ENCODE measurements at regions not wholly inside any gene's neighbourhood (a gene's known extent, or its start where the extent isn't known, plus 50 kb on each side); places are given as distances from the start of the nearest gene placed in this dataset.

DNA sequence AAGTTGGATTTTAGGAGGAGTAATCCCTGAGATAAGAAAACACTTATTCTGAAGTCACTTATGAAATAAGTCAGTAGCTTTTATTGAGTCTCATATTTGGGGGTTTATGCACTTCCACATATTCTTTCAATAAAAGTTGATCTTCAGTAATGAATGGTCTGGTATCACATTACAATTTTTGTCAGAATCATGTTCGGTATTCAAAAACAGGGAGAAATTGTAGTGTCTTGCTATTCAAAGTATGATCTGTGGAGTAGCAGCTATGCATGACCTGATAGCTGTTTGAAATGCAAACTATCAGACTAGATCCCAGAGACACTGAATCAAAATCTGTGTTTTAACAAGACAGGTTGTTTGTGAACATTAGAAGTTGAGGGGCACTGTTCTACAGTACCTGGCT, 857.6 kb downstream of the METTL15 start:
- H3K4me2 ChIP-seq (ENCODE audit: low read depth, low read length, poor library complexity, severe bottlenecking): no peak overlapping the region
- H3K36me3 ChIP-seq (ENCODE audit: insufficient read depth, low read length): no peaks in the 10 kb centered on the region
- no peaks in the 10 kb centered on the region for H4K20me1 ChIP-seq (ENCODE audit: insufficient read depth, low read length, poor library complexity, severe bottlenecking)
- no peak overlapping the region for H3K4me3 ChIP-seq (ENCODE audit: low read length, poor library complexity, severe bottlenecking)
- no peak overlapping the region for H2AFZ ChIP-seq (ENCODE audit: low read length)
- no peak overlapping the region for H3K9ac ChIP-seq (ENCODE audit: low read depth, low read length, poor library complexity, severe bottlenecking)
- no peaks in the 10 kb centered on the region for H3K9me3 ChIP-seq (ENCODE audit: insufficient read depth, low read depth, low read length)
- H3F3A ChIP-seq (ENCODE audit: low read depth): no peaks in the 10 kb centered on the region
- H3K27me3 ChIP-seq (ENCODE audit: insufficient read depth, low read length, poor library complexity, severe bottlenecking): no peaks in the 10 kb centered on the region
- H3K4me1 ChIP-seq (ENCODE audit: insufficient read depth, low read length, poor library complexity, severe bottlenecking): no peaks in the 10 kb centered on the region
- no peak for TF ChIP-seq EZH2phosphoT487 (IDR thresholded peaks at IDR 0.05; ENCODE audit: borderline replicate concordance)
- TF ChIP-seq, protein P1, sequence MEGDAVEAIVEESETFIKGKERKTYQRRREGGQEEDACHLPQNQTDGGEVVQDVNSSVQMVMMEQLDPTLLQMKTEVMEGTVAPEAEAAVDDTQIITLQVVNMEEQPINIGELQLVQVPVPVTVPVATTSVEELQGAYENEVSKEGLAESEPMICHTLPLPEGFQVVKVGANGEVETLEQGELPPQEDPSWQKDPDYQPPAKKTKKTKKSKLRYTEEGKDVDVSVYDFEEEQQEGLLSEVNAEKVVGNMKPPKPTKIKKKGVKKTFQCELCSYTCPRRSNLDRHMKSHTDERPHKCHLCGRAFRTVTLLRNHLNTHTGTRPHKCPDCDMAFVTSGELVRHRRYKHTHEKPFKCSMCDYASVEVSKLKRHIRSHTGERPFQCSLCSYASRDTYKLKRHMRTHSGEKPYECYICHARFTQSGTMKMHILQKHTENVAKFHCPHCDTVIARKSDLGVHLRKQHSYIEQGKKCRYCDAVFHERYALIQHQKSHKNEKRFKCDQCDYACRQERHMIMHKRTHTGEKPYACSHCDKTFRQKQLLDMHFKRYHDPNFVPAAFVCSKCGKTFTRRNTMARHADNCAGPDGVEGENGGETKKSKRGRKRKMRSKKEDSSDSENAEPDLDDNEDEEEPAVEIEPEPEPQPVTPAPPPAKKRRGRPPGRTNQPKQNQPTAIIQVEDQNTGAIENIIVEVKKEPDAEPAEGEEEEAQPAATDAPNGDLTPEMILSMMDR (conservative IDR thresholded peaks at IDR 0.05; ENCODE audit: low read length): no peak
- no peaks in the 10 kb centered on the region for H3K79me2 ChIP-seq (ENCODE audit: insufficient read depth, low read length)
- H3K9me2 ChIP-seq (replicated peaks; ENCODE audit: low read depth, low read length): no peaks in the 10 kb centered on the region

DNA sequence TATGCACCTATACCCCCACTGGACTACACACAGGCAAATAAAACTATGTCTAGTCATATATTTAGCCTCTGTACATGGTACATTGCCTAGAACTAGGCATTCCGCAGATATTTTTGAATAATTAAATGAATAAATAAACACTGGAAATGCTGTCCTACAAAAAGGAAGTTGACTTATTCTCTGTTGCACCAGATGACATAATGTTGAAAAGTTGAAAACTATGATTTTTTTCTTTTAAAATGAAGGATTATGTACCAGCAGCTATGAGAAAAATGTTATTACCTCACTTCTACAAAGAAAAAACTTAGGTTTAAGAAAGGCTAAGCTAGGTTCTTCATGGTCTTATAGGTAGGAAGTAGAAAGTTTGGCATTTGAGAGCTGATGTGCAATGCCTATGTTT, 856.6 kb downstream of the METTL15 start:
- Histone ChIP-seq H4K20me1 (ENCODE audit: insufficient read depth, low read length, poor library complexity, severe bottlenecking) (no peaks in the 10 kb centered on the region), H3K79me2 (ENCODE audit: insufficient read depth, low read length) (no peaks in the 10 kb centered on the region), H3K36me3 (ENCODE audit: insufficient read depth, low read length) (no peaks in the 10 kb centered on the region), H3K9me3 (ENCODE audit: insufficient read depth, low read depth, low read length) (no peaks in the 10 kb centered on the region), H3K27me3 (ENCODE audit: insufficient read depth, low read length, poor library complexity, severe bottlenecking) (no peaks in the 10 kb centered on the region), H3F3A (ENCODE audit: low read depth) (no peaks in the 10 kb centered on the region), H3K9ac (ENCODE audit: low read depth, low read length, poor library complexity, severe bottlenecking) (no peak overlapping the region), H3K4me1 (ENCODE audit: insufficient read depth, low read length, poor library complexity, severe bottlenecking) (no peaks in the 10 kb centered on the region), H3K9me2 (replicated peaks; ENCODE audit: low read depth, low read length) (no peaks in the 10 kb centered on the region), H3K4me2 (ENCODE audit: low read depth, low read length, poor library complexity, severe bottlenecking) (no peak overlapping the region), H3K4me3 (ENCODE audit: low read length, poor library complexity, severe bottlenecking) (no peak overlapping the region), H2AFZ (ENCODE audit: low read length) (no peak overlapping the region)
- TF ChIP-seq, protein P1 (conservative IDR thresholded peaks at IDR 0.05; ENCODE audit: low read length): no peak
- TF ChIP-seq EZH2phosphoT487 (IDR thresholded peaks at IDR 0.05; ENCODE audit: borderline replicate concordance): no peak

DNA sequence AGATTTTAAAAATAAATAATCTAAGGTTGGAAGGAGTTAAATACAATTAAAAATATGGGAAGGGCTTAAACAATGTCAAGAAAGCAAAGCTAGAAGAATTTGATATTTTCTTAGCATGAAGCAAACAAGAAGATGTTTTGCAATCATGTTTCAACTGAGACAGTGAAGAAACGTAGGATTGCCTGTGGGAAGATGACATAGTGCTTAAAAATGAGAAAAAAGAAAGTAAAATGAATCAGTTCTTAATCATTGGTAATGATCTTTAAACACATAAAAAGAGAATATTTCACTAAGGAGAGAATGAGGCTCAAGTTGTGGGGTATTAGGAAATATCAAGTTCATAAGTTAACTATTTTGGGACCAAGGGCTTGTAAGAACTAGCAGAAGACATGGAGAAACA, 855.0 kb downstream of the METTL15 start:
- Histone ChIP-seq H3K9ac (ENCODE audit: low read depth, low read length, poor library complexity, severe bottlenecking) (no peak overlapping the region), H3K9me3 (ENCODE audit: insufficient read depth, low read depth, low read length) (no peaks in the 10 kb centered on the region), H4K20me1 (ENCODE audit: insufficient read depth, low read length, poor library complexity, severe bottlenecking) (no peaks in the 10 kb centered on the region), H3K4me2 (ENCODE audit: low read depth, low read length, poor library complexity, severe bottlenecking) (no peak overlapping the region), H3K79me2 (ENCODE audit: insufficient read depth, low read length) (no peaks in the 10 kb centered on the region), H3K9me2 (replicated peaks; ENCODE audit: low read depth, low read length) (no peaks in the 10 kb centered on the region), H3K27me3 (ENCODE audit: insufficient read depth, low read length, poor library complexity, severe bottlenecking) (no peaks in the 10 kb centered on the region), H3F3A (ENCODE audit: low read depth) (no peaks in the 10 kb centered on the region), H3K36me3 (ENCODE audit: insufficient read depth, low read length) (no peaks in the 10 kb centered on the region), H2AFZ (ENCODE audit: low read length) (no peak overlapping the region), H3K4me3 (ENCODE audit: low read length, poor library complexity, severe bottlenecking) (no peak overlapping the region), H3K4me1 (ENCODE audit: insufficient read depth, low read length, poor library complexity, severe bottlenecking) (no peaks in the 10 kb centered on the region)
- no peak for TF ChIP-seq EZH2phosphoT487 (IDR thresholded peaks at IDR 0.05; ENCODE audit: borderline replicate concordance)
- TF ChIP-seq, protein P1 (conservative IDR thresholded peaks at IDR 0.05; ENCODE audit: low read length): no peak

All from Loucy (cell line).